Neural crest cell (in vitro differentiated cells): ENCODE measurements at regions not wholly inside any gene's neighbourhood (a gene's known extent, or its start where the extent isn't known, plus 50 kb on each side); places are given as distances from the start of the nearest gene placed in this dataset.

Source experiments
- DNase-seq: peaks from one replicate; pipeline ENCODE4 v3.0.0; 2021; ENCODE audit warnings: low read depth, mixed read lengths, low spot score
- H3K27ac Mint-ChIP-seq: one replicate; pipeline ENCODE4 v1.8.0; 2021; ENCODE audit warnings: mild to moderate bottlenecking, mixed read lengths; ENCODE audit not compliant: unreplicated experiment
- H3K27me3 Mint-ChIP-seq: 2 replicates; pipeline ENCODE4 v1.8.0; 2021; ENCODE audit warnings: low read depth, mild to moderate bottlenecking, mixed read lengths
- H3K36me3 Mint-ChIP-seq: 2 replicates; pipeline ENCODE4 v1.8.0; 2021; ENCODE audit warnings: low read depth, mild to moderate bottlenecking, mixed read lengths
- H3K4me1 Mint-ChIP-seq: 2 replicates; pipeline ENCODE4 v1.8.0; 2021; ENCODE audit warnings: mixed read lengths
- H3K4me3 Mint-ChIP-seq: one replicate; pipeline ENCODE4 v1.8.0; 2021; ENCODE audit warnings: mild to moderate bottlenecking, mixed read lengths
- H3K9me3 Mint-ChIP-seq: 2 replicates; pipeline ENCODE4 v1.8.0; 2021; ENCODE audit warnings: mixed read lengths
- CTCF ChIP-seq: fragments of 200-600 bp; sonication (generic); conservative IDR thresholded peaks from 2 replicates; pipeline ENCODE4 v1.5.0; 2021; ENCODE audit warnings: antibody characterized with exemption, mild to moderate bottlenecking

DNA sequence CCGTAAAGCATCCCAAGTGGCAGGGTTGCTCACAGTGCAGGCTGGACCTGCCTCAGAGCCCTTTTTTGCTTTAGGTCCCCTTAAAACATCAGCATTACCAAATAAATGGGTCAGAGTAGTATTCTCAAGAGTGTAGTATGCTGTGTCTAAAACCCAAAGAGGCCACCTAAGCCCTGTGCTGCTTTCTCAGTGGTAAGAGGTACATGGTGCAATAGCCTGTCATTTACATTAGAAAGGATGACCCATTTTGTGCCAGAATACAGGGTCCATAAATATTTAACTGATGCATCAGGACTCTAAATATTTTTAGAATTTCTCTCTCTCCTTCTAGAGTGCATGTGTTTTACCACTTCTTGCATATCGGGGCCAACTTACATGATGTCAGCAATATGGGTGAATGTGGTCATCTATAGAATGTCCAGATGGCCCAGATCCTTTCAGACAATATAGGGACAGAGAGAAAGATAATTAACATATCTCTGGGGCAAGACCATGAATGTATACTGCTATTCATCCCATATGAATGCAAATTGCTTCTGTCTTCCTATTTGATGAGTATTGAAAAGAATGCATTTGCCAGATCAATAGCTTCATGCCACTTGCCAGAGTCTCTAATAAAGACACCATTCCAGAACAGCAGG is 329.2 kb downstream of the PMP22 start:
- peaks cover 3% of the 10 kb centered on the region for H3K36me3 Mint-ChIP-seq
- no peak for DNase-seq
- TF ChIP-seq CTCF = no peak
- no peaks in the 10 kb centered on the region for H3K27me3 Mint-ChIP-seq
- peaks cover 10% of the 10 kb centered on the region for H3K9me3 Mint-ChIP-seq
- H3K4me3 Mint-ChIP-seq = no peak overlapping the region
- H3K4me1 Mint-ChIP-seq = peaks cover 44% of the 10 kb centered on the region
- no peak overlapping the region for H3K27ac Mint-ChIP-seq

- no peak for TF ChIP-seq CTCF
- no peak overlapping the region for H3K27ac Mint-ChIP-seq
- DNase-seq = no peak
Observed at GRCh38 chr17:14935139-14935841, 329.8 kb downstream of the PMP22 start.

DNA sequence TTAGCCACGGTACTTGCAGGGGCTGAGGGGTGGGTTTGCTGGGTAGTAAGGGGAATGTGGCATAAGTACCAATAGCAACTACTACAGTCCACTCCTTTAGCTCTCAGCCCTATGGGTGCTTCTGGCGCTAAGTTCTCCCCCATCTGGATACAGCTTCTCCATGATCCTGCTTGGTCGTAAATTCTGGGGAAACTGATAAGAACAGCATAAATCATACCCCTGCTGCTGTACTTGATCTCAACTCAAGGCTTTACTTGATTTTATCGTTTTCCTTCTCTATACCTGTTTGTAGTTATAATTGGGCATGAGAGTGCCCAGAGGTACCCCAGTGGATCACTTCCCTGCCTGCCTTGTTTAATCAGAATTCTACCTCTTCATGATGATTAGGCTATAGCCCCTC is 331.4 kb downstream of the PMP22 start:
- Mint-ChIP-seq H3K4me1 (peaks cover 47% of the 10 kb centered on the region), H3K36me3 (peaks cover 3% of the 10 kb centered on the region), H3K9me3 (peaks cover 15% of the 10 kb centered on the region), H3K4me3 (no peak overlapping the region), H3K27me3 (no peaks in the 10 kb centered on the region), H3K27ac (no peak overlapping the region)
- DNase-seq = no peak
- TF ChIP-seq CTCF = no peak

More at GRCh38 chr17:14935139-14935841, 329.8 kb downstream of the PMP22 start:
- Mint-ChIP-seq H3K9me3 (peaks cover 10% of the 10 kb centered on the region), H3K27me3 (no peaks in the 10 kb centered on the region), H3K36me3 (peaks cover 3% of the 10 kb centered on the region), H3K4me3 (no peak overlapping the region), H3K4me1 (peaks cover 47% of the 10 kb centered on the region)

DNA sequence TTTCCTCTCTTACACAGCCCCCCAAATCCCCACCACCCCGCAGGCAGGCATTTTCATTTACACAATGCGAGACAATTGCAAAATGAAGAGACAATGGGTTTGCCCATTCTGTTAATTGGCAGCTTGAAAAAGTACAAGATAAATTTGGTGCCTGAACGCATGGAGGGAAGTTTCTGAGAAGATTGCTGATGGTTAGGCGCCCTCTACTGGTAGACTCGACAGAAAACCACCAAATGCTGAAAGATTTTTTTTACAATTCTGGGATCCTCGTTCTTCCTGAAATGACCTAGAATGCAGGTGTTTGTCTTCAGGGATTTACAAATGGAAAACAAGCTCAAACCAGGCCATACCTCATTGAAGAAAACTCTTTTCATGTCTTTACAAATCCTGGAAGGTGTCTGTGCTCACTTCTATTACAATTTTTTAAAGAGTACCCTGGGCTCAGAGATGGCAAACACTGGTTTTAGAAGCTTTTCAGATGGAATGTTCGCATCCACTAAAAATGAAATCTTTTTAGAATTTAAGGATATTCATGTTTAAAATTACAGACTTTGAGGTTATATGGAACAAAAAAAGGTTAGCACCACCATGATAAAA is 338.5 kb downstream of the PMP22 start:
- Mint-ChIP-seq H3K4me3 (no peak overlapping the region), H3K9me3 (peaks cover 13% of the 10 kb centered on the region), H3K27me3 (no peaks in the 10 kb centered on the region), H3K27ac (no peak overlapping the region), H3K36me3 (peaks cover 11% of the 10 kb centered on the region), H3K4me1 (peaks cover 39% of the 10 kb centered on the region)
- peak; percentile 63 for DNase-seq
- TF ChIP-seq CTCF = peak; percentile 93

DNA sequence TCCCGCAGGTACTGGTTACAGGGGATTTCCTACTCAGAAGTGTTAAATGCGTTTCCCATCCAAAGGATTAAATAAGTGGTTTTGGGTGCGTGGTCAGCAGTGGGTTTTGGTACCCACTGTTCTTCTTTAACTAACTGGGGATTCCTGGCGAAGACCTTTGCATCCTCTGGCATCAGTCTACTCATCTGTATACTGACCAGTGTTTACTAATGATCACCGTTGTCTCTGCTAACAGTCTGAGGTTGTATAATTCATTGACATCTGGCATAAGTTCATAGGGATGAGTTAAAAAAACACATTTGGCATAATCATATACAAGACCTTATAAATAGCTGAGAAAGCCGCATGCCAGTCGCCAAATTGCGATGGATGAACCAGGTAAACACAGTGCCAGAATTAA is 339.1 kb downstream of the PMP22 start:
- DNase-seq = no peak
- Mint-ChIP-seq H3K27ac (no peak overlapping the region), H3K9me3 (peaks cover 11% of the 10 kb centered on the region), H3K36me3 (peaks cover 11% of the 10 kb centered on the region), H3K4me1 (peaks cover 35% of the 10 kb centered on the region), H3K27me3 (no peaks in the 10 kb centered on the region), H3K4me3 (no peak overlapping the region)
- TF ChIP-seq CTCF = no peak
